HCT116 (cell line): ENCODE measurements at regions not wholly inside any gene's neighbourhood (a gene's known extent, or its start where the extent isn't known, plus 50 kb on each side); places are given as distances from the start of the nearest gene placed in this dataset.

Experiments
- ATAC-seq: fragments of 200-7000 bp; cut with Tn5 transposase; 2 replicates; pipeline ENCODE4 v1.9.1; 2020; ENCODE audit warnings: mild to moderate bottlenecking, moderate library complexity
- BruUV-seq: library from RNA; stranded (reverse); fragments of 400-500 nt; replicated peaks from 2 replicates; lab custom pipeline; 2021; lab: Mats Ljungman, UMichigan
- CTCF ChIA-PET: fragments of 300-600 bp; sonication (Branson Sonifier 250); formaldehyde crosslinking; loops from one replicate; lab custom pipeline; 2021; ENCODE audit warnings: antibody characterized with exemption; lab: Charles Lee
- POLR2A ChIA-PET: fragments of 300-600, 350-600 bp; sonication (Branson Sonifier 250); formaldehyde crosslinking; loops from one replicate; lab custom pipeline; 2021; ENCODE audit warnings: antibody characterized with exemption; lab: Charles Lee
- RAD21 ChIA-PET, 2 experiments: fragments of 300-600 bp; sonication (Branson Sonifier 250); formaldehyde crosslinking; loops; one replicate each; lab custom pipeline; 2023; ENCODE audit warnings: low total read pairs in 2 of 2; ENCODE audit not compliant: uncharacterized antibody in 2 of 2, unreplicated experiment in 2 of 2, low non-redundant PET in 1 of 2; lab: Charles Lee
- DNase-seq: peaks from one replicate; pipeline ENCODE4 v3.0.0-alpha.2; 2010; ENCODE audit warnings: low read depth, low spot score
- H2AFZ ChIP-seq: fragments of 200-600 bp; shearing (Covaris generic), sonication (generic); 2 replicates; pipeline ENCODE4 v1.6.1; 2017; ENCODE audit warnings: low read depth, mixed run types, mixed read lengths, antibody characterized with exemption, low read length; ENCODE audit not compliant: poor library complexity, severe bottlenecking
- H3K27ac ChIP-seq: 2 replicates; pipeline ENCODE4 v1.5.1; 2012; ENCODE audit warnings: low read depth, low read length
- H3K27me3 ChIP-seq: fragments of 200-600 bp; sonication (generic); 2 replicates; pipeline ENCODE4 v1.6.1; 2016; ENCODE audit warnings: mixed run types, low read length, mixed read lengths; ENCODE audit not compliant: insufficient read depth
- H3K36me3 ChIP-seq, 2 experiments: fragments of 200-500 bp in 1 of 2; fragments of 200-600 bp in 1 of 2; sonication (Bioruptor generic) in 1 of 2; sonication (generic) in 1 of 2; 2 replicates each; pipeline versions ENCODE4 v1.5.1 to v1.6.1; 2014 to 2016; ENCODE audit warnings: low read length in 2 of 2, inconsistent platforms in 1 of 2, mixed read lengths in 1 of 2, mixed run types in 1 of 2; ENCODE audit not compliant: insufficient read depth in 2 of 2, control insufficient read depth in 1 of 2
- H3K4me1 ChIP-seq, 2 experiments: fragments of 200-600 bp in 1 of 2; sonication (generic) in 1 of 2; 2 replicates each; pipeline versions ENCODE4 v1.5.1 to v1.6.1; 2012 to 2017; ENCODE audit warnings: low read length in 2 of 2, inconsistent platforms in 1 of 2, mild to moderate bottlenecking in 1 of 2, mixed read lengths in 1 of 2, mixed run types in 1 of 2, moderate library complexity in 1 of 2; ENCODE audit not compliant: insufficient read depth in 2 of 2, control insufficient read depth in 1 of 2
- H3K4me2 ChIP-seq: fragments of 200-600 bp; sonication (generic); 2 replicates; pipeline ENCODE4 v1.6.1; 2017; ENCODE audit warnings: mixed run types, low read length, mixed read lengths
- H3K4me3 ChIP-seq, 2 experiments: fragments of 200-600 bp in 1 of 2; sonication (generic) in 1 of 2; replicated peaks in 1 of 2; 2 replicates each; pipeline ENCODE4 v1.5.1; 2011 to 2016; ENCODE audit warnings: low read length in 2 of 2, control low read depth in 1 of 2, low read depth in 1 of 2, mild to moderate bottlenecking in 1 of 2, mixed read lengths in 1 of 2, mixed run types in 1 of 2
- H3K79me2 ChIP-seq: fragments of 200-600 bp; sonication (generic); 2 replicates; pipeline ENCODE4 v1.6.1; 2017; ENCODE audit warnings: mild to moderate bottlenecking, mixed run types, low read length, moderate library complexity, mixed read lengths; ENCODE audit not compliant: insufficient read depth
- H3K9ac ChIP-seq: fragments of 200-600 bp; sonication (generic); 2 replicates; pipeline ENCODE4 v1.6.1; 2016; ENCODE audit warnings: low read length, mixed read lengths
- H3K9me2 ChIP-seq: fragments of 200-600 bp; sonication (generic), shearing (Covaris generic); 2 replicates; pipeline ENCODE4 v1.6.1; 2017; ENCODE audit warnings: mixed run types, mild to moderate bottlenecking, moderate library complexity; ENCODE audit not compliant: insufficient read depth
- H3K9me3 ChIP-seq, 2 experiments: fragments of 200-500 bp in 1 of 2; fragments of 200-600 bp in 1 of 2; sonication (Bioruptor generic) in 1 of 2; sonication (generic) in 1 of 2; 2 replicates each; pipeline ENCODE4 v1.6.1; 2014 to 2017; ENCODE audit warnings: low read length in 2 of 2, mixed read lengths in 2 of 2, inconsistent platforms in 1 of 2, low read depth in 1 of 2, mild to moderate bottlenecking in 1 of 2, mixed run types in 1 of 2, moderate library complexity in 1 of 2; ENCODE audit not compliant: control insufficient read depth in 1 of 2, insufficient read depth in 1 of 2
- H4K20me1 ChIP-seq: fragments of 200-600 bp; sonication (generic), shearing (Covaris generic); 2 replicates; pipeline ENCODE4 v1.6.1; 2017; ENCODE audit warnings: mixed run types, mild to moderate bottlenecking, moderate library complexity; ENCODE audit not compliant: insufficient read depth
- EGR1 ChIP-seq: IDR thresholded peaks from 2 replicates; pipeline ENCODE4 v1.6.1; 2012; ENCODE audit warnings: low read depth
- JUND ChIP-seq: IDR thresholded peaks from 2 replicates; pipeline ENCODE4 v1.6.1; 2012
- POLR2AphosphoS5 ChIP-seq: IDR thresholded peaks from 2 replicates; pipeline ENCODE4 v1.6.1; 2011; ENCODE audit warnings: mild to moderate bottlenecking, low read depth, low read length, moderate library complexity
- RAD21 ChIP-seq: IDR thresholded peaks from 2 replicates; pipeline ENCODE4 v1.6.1; 2012; ENCODE audit warnings: low read depth, mild to moderate bottlenecking
- intact Hi-C: fragments of 100-400 bp; cut with micrococcal nuclease; formaldehyde crosslinking; loops from 2 replicates; pipeline ENCODE4 v1.10.0; 2022
- TF ChIP-seq, protein P1 (sequence below): IDR thresholded peaks from 2 replicates; pipeline ENCODE4 v1.6.1; 2012; ENCODE audit warnings: low read depth
- TF ChIP-seq, protein P2 (sequence below): IDR thresholded peaks from 2 replicates; pipeline ENCODE4 v1.6.1; 2011; ENCODE audit warnings: mild to moderate bottlenecking, low read length, moderate library complexity; ENCODE audit not compliant: insufficient replicate concordance; ENCODE audit errors: extremely low read depth
- TF ChIP-seq, protein P3 (sequence below): IDR thresholded peaks from 2 replicates; pipeline ENCODE4 v1.6.1; 2012

DNA sequence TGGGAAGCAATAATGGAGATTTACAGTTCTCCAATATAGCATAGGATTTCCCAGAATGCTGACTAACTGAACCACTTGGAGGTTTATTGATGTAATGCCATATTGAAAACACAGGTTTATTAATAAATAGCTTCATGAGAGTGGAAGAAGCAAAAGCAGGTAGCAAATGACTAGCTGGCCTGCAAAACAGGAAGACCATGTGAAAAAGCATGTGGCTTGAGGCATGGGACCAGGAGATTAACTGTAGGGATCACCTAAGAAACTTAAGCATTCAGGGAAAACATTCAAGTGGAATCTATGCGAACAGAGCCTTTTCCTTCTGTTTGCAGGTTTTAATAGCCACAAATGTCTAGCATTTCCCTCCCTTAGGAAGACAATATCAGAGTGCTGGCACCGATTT is 679.7 kb downstream of the ZEB2 start:
- CTCF ChIA-PET = no interaction called here
- Histone ChIP-seq H2AFZ (no peak overlapping the region), H3K27me3 (no peaks in the 10 kb centered on the region), H3K9me3 (no peaks in the 10 kb centered on the region), H3K9me2 (no peaks in the 10 kb centered on the region), H3K27ac (no peak overlapping the region), H4K20me1 (no peaks in the 10 kb centered on the region), H3K79me2 (no peaks in the 10 kb centered on the region), H3K36me3 (no peaks in the 10 kb centered on the region), H3K9ac (no peak overlapping the region), H3K4me1 (no peaks in the 10 kb centered on the region), H3K4me2 (no peak overlapping the region), H3K4me3 (no peak overlapping the region)
- no peak for TF ChIP-seq JUND
- TF ChIP-seq, protein P1, sequence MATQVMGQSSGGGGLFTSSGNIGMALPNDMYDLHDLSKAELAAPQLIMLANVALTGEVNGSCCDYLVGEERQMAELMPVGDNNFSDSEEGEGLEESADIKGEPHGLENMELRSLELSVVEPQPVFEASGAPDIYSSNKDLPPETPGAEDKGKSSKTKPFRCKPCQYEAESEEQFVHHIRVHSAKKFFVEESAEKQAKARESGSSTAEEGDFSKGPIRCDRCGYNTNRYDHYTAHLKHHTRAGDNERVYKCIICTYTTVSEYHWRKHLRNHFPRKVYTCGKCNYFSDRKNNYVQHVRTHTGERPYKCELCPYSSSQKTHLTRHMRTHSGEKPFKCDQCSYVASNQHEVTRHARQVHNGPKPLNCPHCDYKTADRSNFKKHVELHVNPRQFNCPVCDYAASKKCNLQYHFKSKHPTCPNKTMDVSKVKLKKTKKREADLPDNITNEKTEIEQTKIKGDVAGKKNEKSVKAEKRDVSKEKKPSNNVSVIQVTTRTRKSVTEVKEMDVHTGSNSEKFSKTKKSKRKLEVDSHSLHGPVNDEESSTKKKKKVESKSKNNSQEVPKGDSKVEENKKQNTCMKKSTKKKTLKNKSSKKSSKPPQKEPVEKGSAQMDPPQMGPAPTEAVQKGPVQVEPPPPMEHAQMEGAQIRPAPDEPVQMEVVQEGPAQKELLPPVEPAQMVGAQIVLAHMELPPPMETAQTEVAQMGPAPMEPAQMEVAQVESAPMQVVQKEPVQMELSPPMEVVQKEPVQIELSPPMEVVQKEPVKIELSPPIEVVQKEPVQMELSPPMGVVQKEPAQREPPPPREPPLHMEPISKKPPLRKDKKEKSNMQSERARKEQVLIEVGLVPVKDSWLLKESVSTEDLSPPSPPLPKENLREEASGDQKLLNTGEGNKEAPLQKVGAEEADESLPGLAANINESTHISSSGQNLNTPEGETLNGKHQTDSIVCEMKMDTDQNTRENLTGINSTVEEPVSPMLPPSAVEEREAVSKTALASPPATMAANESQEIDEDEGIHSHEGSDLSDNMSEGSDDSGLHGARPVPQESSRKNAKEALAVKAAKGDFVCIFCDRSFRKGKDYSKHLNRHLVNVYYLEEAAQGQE = no peak
- TF ChIP-seq, protein P2, sequence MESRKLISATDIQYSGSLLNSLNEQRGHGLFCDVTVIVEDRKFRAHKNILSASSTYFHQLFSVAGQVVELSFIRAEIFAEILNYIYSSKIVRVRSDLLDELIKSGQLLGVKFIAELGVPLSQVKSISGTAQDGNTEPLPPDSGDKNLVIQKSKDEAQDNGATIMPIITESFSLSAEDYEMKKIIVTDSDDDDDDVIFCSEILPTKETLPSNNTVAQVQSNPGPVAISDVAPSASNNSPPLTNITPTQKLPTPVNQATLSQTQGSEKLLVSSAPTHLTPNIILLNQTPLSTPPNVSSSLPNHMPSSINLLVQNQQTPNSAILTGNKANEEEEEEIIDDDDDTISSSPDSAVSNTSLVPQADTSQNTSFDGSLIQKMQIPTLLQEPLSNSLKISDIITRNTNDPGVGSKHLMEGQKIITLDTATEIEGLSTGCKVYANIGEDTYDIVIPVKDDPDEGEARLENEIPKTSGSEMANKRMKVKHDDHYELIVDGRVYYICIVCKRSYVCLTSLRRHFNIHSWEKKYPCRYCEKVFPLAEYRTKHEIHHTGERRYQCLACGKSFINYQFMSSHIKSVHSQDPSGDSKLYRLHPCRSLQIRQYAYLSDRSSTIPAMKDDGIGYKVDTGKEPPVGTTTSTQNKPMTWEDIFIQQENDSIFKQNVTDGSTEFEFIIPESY = no peak
- TF ChIP-seq, protein P3, sequence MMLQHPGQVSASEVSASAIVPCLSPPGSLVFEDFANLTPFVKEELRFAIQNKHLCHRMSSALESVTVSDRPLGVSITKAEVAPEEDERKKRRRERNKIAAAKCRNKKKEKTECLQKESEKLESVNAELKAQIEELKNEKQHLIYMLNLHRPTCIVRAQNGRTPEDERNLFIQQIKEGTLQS = no peak
- TF ChIP-seq RAD21 = no peak
- TF ChIP-seq POLR2AphosphoS5 = no peak
- no peak for TF ChIP-seq EGR1
- ATAC-seq (no peak), DNase-seq (no peak)
- BruUV-seq = no TSS peak
- RAD21 ChIA-PET = no interaction called here
- POLR2A ChIA-PET = no interaction called here
- intact Hi-C loops = loop anchor here (5.0 kb wide), 1 partner anchor 1912 kb away; no protein-coding TSS in a partner anchor
